ENCODE measurements at regions not wholly inside any gene's neighbourhood (a gene's known extent, or its start where the extent isn't known, plus 50 kb on each side); places are given as distances from the start of the nearest gene placed in this dataset.

DNA sequence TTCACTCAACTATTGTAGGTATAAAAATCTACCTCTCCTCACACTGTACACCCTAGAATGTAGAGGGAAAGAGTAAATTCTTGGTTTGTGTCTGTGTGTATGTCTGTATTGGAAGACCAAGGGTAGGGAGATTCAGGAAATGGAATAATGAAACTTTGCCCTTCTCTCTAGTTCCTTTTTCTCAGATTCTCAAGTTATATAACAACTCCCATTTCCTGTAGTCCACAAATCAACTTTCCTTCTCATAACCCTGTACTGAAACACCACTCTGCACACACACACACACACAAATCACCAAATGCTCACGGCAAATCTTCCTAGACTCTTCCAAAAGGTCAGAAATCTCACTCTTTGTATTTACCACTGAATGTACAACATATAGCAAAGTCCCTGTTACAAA lies 824.5 kb upstream of the DIAPH2 start:
- TF ChIP-seq, protein P1, sequence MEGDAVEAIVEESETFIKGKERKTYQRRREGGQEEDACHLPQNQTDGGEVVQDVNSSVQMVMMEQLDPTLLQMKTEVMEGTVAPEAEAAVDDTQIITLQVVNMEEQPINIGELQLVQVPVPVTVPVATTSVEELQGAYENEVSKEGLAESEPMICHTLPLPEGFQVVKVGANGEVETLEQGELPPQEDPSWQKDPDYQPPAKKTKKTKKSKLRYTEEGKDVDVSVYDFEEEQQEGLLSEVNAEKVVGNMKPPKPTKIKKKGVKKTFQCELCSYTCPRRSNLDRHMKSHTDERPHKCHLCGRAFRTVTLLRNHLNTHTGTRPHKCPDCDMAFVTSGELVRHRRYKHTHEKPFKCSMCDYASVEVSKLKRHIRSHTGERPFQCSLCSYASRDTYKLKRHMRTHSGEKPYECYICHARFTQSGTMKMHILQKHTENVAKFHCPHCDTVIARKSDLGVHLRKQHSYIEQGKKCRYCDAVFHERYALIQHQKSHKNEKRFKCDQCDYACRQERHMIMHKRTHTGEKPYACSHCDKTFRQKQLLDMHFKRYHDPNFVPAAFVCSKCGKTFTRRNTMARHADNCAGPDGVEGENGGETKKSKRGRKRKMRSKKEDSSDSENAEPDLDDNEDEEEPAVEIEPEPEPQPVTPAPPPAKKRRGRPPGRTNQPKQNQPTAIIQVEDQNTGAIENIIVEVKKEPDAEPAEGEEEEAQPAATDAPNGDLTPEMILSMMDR (IDR thresholded peaks at IDR 0.05 in 8 of 11, conservative IDR thresholded peaks at IDR 0.05 in 3 of 11) = no peak
- no peak for TF ChIP-seq POLR2AphosphoS5 (IDR thresholded peaks at IDR 0.05)

All from spleen (tissue), 7 donors.